ENCODE measurements at regions not wholly inside any gene's neighbourhood (a gene's known extent, or its start where the extent isn't known, plus 50 kb on each side); places are given as distances from the start of the nearest gene placed in this dataset.
A peak's percentile ranks its signal among the peaks of the same experiment; 100 is the strongest.

GRCh38 chr20:50242548-50242862, 51.9 kb downstream of the CEBPB start:
- peaks cover 21 to 29% of the 10 kb centered on the region in 2 donors for H3K4me1 ChIP-seq (ENCODE audit: control insufficient read depth in 1 of 2, insufficient read depth in 2 of 2, low read length in 2 of 2)
- H3K27me3 ChIP-seq (ENCODE audit: control insufficient read depth in 1 of 2, insufficient read depth in 2 of 2, low read length in 2 of 2): no peaks in the 10 kb centered on the region
- no peak overlapping the region for H3K4me3 ChIP-seq (ENCODE audit: low read depth in 1 of 2, low read length in 2 of 2)
- peak overlapping the region in 1 of 2 donors; percentile 51 for H3K9ac ChIP-seq (ENCODE audit: low read depth in 1 of 2, low read length in 2 of 2)
- no peaks in the 10 kb centered on the region for H3K36me3 ChIP-seq (ENCODE audit: control insufficient read depth in 1 of 2, insufficient read depth in 2 of 2, low read length in 2 of 2)
- no peak overlapping the region for H3K27ac ChIP-seq (ENCODE audit: low read depth, low read length)
- H3K9me3 ChIP-seq (ENCODE audit: control insufficient read depth in 1 of 2, low read length in 2 of 2): no peaks in the 10 kb centered on the region

DNA sequence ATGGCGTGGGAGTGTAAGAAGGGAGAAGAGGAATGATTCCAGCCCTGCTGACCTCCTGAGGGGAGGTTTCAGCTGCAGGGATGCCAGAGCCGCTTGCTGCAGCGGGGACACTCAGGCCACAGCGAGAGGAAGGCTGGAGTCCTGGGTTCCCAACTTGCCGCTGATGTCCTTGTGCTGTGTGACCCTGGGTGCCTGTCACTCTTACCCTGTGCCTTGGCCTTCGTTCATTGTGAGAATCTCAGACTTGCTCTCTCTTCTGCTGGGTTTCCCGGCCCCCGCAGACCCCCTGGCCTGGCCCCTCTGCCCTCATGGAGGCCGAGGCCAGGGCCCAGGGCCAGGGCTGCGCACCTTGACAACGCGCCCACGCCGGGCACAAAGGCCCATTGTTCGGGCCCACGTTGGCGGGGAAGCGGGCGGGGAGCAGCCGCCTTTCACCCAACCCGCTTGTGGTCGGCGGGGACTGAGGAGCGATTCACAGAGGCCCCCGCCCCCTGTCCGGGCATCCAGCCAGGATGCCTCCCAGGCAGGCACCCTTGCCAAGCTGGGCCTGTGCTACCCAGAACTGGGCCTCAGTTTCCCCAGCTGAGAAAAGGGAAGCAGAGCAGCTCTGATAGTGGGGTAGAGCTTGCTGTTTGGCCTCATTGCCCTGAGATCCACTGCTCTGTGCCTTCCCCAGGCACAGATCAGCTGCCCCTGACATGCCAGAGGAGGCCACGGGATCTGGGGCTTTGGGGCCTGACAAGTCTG, 52.4 kb downstream of the CEBPB start:
- H3K4me1 ChIP-seq (ENCODE audit: control insufficient read depth in 1 of 2, insufficient read depth in 2 of 2, low read length in 2 of 2): peaks cover 27 to 34% of the 10 kb centered on the region in 2 donors
- H3K9me3 ChIP-seq (ENCODE audit: control insufficient read depth in 1 of 2, low read length in 2 of 2): no peaks in the 10 kb centered on the region
- no peak overlapping the region for H3K4me3 ChIP-seq (ENCODE audit: low read depth in 1 of 2, low read length in 2 of 2)
- no peaks in the 10 kb centered on the region for H3K27me3 ChIP-seq (ENCODE audit: control insufficient read depth in 1 of 2, insufficient read depth in 2 of 2, low read length in 2 of 2)
- no peaks in the 10 kb centered on the region for H3K36me3 ChIP-seq (ENCODE audit: control insufficient read depth in 1 of 2, insufficient read depth in 2 of 2, low read length in 2 of 2)
- H3K9ac ChIP-seq (ENCODE audit: low read depth in 1 of 2, low read length in 2 of 2): peak overlapping the region in 1 of 2 donors; percentile 51
- H3K27ac ChIP-seq (ENCODE audit: low read depth, low read length): no peak overlapping the region

DNA sequence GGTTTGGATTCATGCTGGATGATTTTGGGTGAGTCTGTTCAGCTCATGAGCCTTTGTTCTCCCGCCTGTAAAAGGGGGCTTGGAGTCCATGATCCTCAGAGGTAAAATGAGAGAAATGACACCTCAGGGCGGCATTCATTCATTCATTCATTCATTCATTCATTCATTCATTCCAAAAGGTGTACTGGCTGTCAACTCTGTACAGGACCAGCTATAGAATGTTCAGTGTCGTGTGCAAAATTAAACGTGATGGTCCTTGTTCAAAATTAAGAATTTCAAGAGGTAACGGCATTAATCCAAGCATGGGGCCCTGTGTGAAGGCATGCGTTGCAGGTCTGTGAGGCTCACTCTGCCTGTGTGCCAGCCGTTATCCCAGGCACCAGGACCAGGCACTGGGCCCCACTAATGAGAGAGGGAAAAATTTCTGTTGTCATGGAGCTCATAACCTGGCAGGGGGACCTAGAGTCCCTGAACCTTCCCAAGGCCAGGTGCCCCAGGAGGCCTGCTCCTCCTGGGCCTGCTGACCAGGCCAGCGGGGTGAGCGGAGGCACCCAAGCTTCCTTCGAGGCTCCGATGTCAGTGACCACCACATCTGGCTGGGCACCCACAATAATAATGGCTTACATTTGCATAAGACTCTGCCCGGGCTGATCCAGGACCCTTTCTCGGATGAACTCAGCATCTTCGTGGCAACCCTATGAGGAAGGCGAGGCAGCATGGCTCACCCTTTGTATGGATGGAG, 53.2 kb downstream of the CEBPB start:
- Histone ChIP-seq H3K9ac (ENCODE audit: low read depth in 1 of 2, low read length in 2 of 2) (no peak overlapping the region), H3K27ac (ENCODE audit: low read depth, low read length) (no peak overlapping the region), H3K27me3 (ENCODE audit: control insufficient read depth in 1 of 2, insufficient read depth in 2 of 2, low read length in 2 of 2) (no peaks in the 10 kb centered on the region), H3K4me3 (ENCODE audit: low read depth in 1 of 2, low read length in 2 of 2) (no peak overlapping the region), H3K4me1 (ENCODE audit: control insufficient read depth in 1 of 2, insufficient read depth in 2 of 2, low read length in 2 of 2) (peaks cover 29 to 41% of the 10 kb centered on the region in 2 donors), H3K36me3 (ENCODE audit: control insufficient read depth in 1 of 2, insufficient read depth in 2 of 2, low read length in 2 of 2) (no peaks in the 10 kb centered on the region), H3K9me3 (ENCODE audit: control insufficient read depth in 1 of 2, low read length in 2 of 2) (no peaks in the 10 kb centered on the region)

DNA sequence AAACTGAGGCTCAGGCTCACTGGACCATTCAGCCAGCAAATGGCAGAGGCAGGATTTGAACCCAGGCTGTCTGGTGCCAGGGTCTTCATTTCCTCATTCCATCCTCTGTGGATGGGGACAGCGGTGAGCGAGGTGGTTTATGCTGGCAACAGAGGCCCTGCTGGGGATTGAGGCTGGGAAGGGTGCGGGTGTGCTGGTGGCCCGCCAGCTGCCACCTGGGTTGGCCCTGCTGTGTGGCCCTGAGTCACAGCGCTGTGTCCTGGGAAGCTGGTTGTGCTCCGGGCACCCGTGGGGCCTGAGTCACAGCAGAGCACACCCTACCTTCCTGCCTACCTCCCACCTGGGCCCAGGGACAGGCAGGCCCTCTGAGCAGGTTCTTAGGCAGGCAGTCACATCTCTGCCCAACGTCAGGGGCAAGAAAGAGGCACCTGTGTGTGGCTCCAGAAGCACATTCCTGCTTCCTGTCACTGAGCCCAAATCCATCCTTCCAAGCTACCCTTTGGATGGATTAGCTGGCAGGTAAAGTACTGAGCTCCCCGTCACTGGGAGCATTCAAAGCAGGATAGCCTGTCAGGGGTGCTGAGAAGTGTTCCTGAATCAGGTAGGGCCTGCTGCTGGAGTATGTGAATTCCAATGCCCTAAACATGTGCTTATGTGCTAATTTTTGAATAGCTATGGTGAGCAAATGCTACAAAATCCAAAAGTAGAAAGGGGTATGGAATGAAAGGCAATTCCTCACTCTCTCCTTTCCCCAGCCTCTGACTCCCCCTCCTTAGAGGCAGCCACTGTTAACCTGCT, 53.9 kb downstream of the CEBPB start:
- H3K4me1 ChIP-seq (ENCODE audit: control insufficient read depth in 1 of 2, insufficient read depth in 2 of 2, low read length in 2 of 2): peaks cover 29 to 48% of the 10 kb centered on the region in 2 donors
- no peaks in the 10 kb centered on the region for H3K9me3 ChIP-seq (ENCODE audit: control insufficient read depth in 1 of 2, low read length in 2 of 2)
- H3K4me3 ChIP-seq (ENCODE audit: low read depth in 1 of 2, low read length in 2 of 2): no peak overlapping the region
- no peaks in the 10 kb centered on the region for H3K27me3 ChIP-seq (ENCODE audit: control insufficient read depth in 1 of 2, insufficient read depth in 2 of 2, low read length in 2 of 2)
- H3K36me3 ChIP-seq (ENCODE audit: control insufficient read depth in 1 of 2, insufficient read depth in 2 of 2, low read length in 2 of 2): no peaks in the 10 kb centered on the region
- H3K27ac ChIP-seq (ENCODE audit: low read depth, low read length): no peak overlapping the region
- H3K9ac ChIP-seq (ENCODE audit: low read depth in 1 of 2, low read length in 2 of 2): no peak overlapping the region

- H3K4me1 ChIP-seq (ENCODE audit: control insufficient read depth in 1 of 2, insufficient read depth in 2 of 2, low read length in 2 of 2): peaks cover 29 to 53% of the 10 kb centered on the region in 2 donors
Observed at GRCh38 chr20:50245498-50246366, 55.1 kb downstream of the CEBPB start.

GRCh38 chr20:50246367-50247195, 56.0 kb downstream of the CEBPB start:
- H3K27me3 ChIP-seq (ENCODE audit: control insufficient read depth in 1 of 2, insufficient read depth in 2 of 2, low read length in 2 of 2): no peaks in the 10 kb centered on the region
- peaks cover 29 to 53% of the 10 kb centered on the region in 2 donors for H3K4me1 ChIP-seq (ENCODE audit: control insufficient read depth in 1 of 2, insufficient read depth in 2 of 2, low read length in 2 of 2)
- H3K4me3 ChIP-seq (ENCODE audit: low read depth in 1 of 2, low read length in 2 of 2): no peak overlapping the region
- H3K9ac ChIP-seq (ENCODE audit: low read depth in 1 of 2, low read length in 2 of 2): no peak overlapping the region
- H3K27ac ChIP-seq (ENCODE audit: low read depth, low read length): no peak overlapping the region
- H3K36me3 ChIP-seq (ENCODE audit: control insufficient read depth in 1 of 2, insufficient read depth in 2 of 2, low read length in 2 of 2): no peaks in the 10 kb centered on the region
- H3K9me3 ChIP-seq (ENCODE audit: control insufficient read depth in 1 of 2, low read length in 2 of 2): no peaks in the 10 kb centered on the region

More at GRCh38 chr20:50245498-50246366, 55.1 kb downstream of the CEBPB start:
- H3K4me3 ChIP-seq (ENCODE audit: low read depth in 1 of 2, low read length in 2 of 2): no peak overlapping the region
- no peaks in the 10 kb centered on the region for H3K9me3 ChIP-seq (ENCODE audit: control insufficient read depth in 1 of 2, low read length in 2 of 2)
- no peak overlapping the region for H3K27ac ChIP-seq (ENCODE audit: low read depth, low read length)
- H3K36me3 ChIP-seq (ENCODE audit: control insufficient read depth in 1 of 2, insufficient read depth in 2 of 2, low read length in 2 of 2): no peaks in the 10 kb centered on the region
- no peaks in the 10 kb centered on the region for H3K27me3 ChIP-seq (ENCODE audit: control insufficient read depth in 1 of 2, insufficient read depth in 2 of 2, low read length in 2 of 2)
- H3K9ac ChIP-seq (ENCODE audit: low read depth in 1 of 2, low read length in 2 of 2): no peak overlapping the region

GRCh38 chr20:50247196-50248094, 56.8 kb downstream of the CEBPB start:
- Histone ChIP-seq H3K9ac (ENCODE audit: low read depth in 1 of 2, low read length in 2 of 2) (no peak overlapping the region), H3K9me3 (ENCODE audit: control insufficient read depth in 1 of 2, low read length in 2 of 2) (no peaks in the 10 kb centered on the region), H3K27ac (ENCODE audit: low read depth, low read length) (no peak overlapping the region), H3K27me3 (ENCODE audit: control insufficient read depth in 1 of 2, insufficient read depth in 2 of 2, low read length in 2 of 2) (no peaks in the 10 kb centered on the region), H3K4me1 (ENCODE audit: control insufficient read depth in 1 of 2, insufficient read depth in 2 of 2, low read length in 2 of 2) (peaks cover 29 to 53% of the 10 kb centered on the region in 2 donors), H3K4me3 (ENCODE audit: low read depth in 1 of 2, low read length in 2 of 2) (no peak overlapping the region), H3K36me3 (ENCODE audit: control insufficient read depth in 1 of 2, insufficient read depth in 2 of 2, low read length in 2 of 2) (no peaks in the 10 kb centered on the region)

- H3K27me3 ChIP-seq (ENCODE audit: control insufficient read depth in 1 of 2, insufficient read depth in 2 of 2, low read length in 2 of 2): no peaks in the 10 kb centered on the region
- H3K27ac ChIP-seq (ENCODE audit: low read depth, low read length): no peak overlapping the region
- no peaks in the 10 kb centered on the region for H3K36me3 ChIP-seq (ENCODE audit: control insufficient read depth in 1 of 2, insufficient read depth in 2 of 2, low read length in 2 of 2)
Observed at GRCh38 chr20:50248104-50248641, 57.5 kb downstream of the CEBPB start.

More at GRCh38 chr20:50248104-50248641, 57.5 kb downstream of the CEBPB start:
- H3K9ac ChIP-seq (ENCODE audit: low read depth in 1 of 2, low read length in 2 of 2): no peak overlapping the region
- no peak overlapping the region for H3K4me3 ChIP-seq (ENCODE audit: low read depth in 1 of 2, low read length in 2 of 2)
- no peaks in the 10 kb centered on the region for H3K9me3 ChIP-seq (ENCODE audit: control insufficient read depth in 1 of 2, low read length in 2 of 2)
- H3K4me1 ChIP-seq (ENCODE audit: control insufficient read depth in 1 of 2, insufficient read depth in 2 of 2, low read length in 2 of 2): peaks cover 24 to 46% of the 10 kb centered on the region in 2 donors

Measured in duodenal mucosa (tissue), 2 donors.